ENCODE measurements at regions not wholly inside any gene's neighbourhood (a gene's known extent, or its start where the extent isn't known, plus 50 kb on each side); places are given as distances from the start of the nearest gene placed in this dataset.
A peak's percentile ranks its signal among the peaks of the same experiment; 100 is the strongest.
"Not testable (repeated sequence)": the region's sequence is repeated elsewhere in the genome, so short reads cannot be mapped to it uniquely, and the experiment has no call there.

DNA sequence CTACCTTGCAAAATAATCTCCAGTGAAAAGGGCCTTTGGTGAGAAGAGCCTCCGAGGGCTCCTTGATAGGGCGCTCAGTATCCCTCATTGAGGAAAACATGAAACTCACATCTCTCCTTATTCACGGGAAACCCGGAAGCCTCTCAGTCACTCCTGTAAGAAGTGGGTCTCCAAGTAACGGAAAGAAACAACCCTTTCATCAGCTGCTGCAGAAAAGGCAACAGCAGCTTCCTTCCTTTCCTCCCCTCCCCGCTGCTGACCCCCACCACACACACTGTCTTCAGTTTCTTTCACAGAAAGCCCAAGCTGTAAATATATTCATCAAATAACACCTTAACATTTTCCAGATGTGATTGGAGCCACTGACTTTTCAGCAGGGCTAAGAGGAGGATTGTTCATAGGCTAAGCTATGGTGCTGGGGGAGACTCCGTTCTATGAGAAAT is 81.4 kb downstream of the C9orf152 start:
- no peak for DNase-seq

DNA sequence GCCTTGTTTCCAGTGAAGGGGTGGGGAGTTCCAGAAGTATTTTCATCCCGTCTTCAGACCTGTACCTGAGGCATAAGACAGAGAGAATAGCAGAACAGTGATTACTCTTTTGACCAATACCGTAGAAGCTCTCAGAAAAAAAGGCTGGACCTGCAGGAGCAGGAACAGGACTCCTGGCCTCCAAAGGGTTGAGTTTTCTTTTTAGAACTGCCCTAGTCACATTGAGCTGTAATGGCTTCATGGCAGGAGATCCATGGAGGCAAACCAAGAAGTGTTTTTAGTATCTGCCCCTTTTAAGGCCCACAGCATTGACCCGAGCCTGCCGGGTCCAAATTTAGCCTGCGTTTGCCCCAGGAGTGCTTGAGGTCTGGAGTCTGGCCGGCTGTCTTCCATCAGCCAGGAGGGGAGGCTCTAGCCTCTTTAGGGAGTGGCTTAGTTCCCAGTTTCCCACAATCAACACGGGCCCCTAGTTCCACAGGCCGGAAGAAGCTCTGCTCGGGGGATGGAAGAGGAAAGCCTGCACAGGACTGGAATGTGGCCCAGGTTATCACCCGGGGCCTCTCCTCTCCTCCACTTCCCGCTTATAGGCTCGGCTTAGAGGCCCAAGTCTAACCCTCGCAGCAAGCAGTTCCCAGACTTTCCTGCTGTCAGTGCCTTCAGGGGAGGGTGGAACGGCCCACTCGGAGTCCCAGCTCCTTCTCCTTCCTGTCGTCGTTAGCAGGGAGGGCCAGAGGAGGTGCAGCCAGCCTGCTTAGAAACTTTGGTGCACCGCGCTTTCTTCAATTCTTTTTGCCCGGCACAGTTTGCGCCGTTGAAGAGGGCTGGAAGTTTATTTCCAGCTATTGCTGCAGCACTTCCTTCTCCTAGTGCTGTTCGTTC is 80.7 kb downstream of the C9orf152 start:
- no peak for DNase-seq

DNA sequence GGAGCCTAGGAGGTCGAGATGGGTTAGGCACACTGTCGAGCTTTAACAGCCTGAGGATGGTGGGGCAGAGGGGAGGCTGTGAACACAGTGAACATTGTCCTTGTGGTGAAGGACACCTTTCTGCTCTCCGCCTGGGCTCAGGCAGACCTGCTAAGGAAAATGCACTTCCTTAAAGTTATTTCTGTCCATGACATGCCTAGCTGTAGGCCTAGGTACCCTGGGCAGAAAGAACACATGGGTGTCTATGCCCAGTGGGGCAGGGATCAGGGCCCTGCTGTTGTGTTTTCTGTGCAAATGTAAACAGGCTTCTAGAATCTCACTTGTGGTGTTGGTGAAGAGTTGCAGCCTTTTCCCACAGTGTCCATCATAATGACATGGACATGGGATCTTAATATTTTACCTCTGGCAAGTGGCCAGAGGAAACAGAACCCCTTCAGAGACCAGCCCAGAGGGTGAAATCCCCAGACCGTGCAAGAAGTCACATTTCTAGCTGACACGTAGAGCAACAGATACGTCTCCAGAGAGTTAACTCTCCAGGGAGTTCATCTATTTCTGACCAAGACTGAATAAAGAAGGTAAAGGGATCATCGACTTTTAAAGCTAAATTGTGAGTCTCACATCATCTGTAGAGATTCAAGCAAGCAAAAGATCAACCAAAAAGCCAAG is 79.2 kb downstream of the C9orf152 start:
- DNase-seq, result no peak

DNA sequence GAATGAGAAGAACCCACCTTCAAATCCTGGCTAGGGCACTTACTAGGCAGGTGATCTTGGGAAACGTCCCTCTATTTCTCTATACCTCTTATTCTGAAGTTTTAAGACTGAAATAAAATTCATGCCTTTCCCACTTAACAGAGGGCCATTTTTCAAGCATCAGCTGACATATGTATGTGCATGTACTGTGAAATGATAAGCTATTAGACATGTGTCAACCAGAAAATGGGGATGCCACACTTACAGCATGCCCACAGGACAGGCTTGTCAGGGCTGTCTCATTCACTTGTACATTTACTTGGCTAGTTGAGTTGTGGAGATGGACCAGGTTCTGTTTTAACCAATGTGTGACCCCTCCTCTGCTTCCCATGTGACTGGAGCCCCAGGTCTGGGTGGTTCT is 78.5 kb downstream of the C9orf152 start:
- no peak for DNase-seq

DNA sequence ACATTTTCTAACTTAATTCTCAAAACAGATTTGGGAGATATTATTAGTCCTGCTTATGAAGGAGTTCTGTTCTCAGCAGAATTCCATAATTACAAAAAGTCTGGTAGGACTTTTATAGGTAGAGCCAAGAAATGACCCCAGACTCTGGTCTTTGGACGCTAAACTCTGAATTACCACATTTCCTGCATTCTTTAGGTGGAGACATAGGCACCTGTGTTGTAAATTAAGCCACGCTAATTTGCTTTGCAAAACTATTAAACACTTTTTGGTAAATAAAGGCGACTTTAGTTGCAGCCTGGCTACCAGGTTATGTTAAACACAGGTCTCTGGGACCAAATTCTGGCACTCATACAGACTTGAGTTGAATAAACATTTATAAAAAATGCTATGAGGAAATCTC is 77.7 kb downstream of the C9orf152 start:
- DNase-seq, result no peak

DNA sequence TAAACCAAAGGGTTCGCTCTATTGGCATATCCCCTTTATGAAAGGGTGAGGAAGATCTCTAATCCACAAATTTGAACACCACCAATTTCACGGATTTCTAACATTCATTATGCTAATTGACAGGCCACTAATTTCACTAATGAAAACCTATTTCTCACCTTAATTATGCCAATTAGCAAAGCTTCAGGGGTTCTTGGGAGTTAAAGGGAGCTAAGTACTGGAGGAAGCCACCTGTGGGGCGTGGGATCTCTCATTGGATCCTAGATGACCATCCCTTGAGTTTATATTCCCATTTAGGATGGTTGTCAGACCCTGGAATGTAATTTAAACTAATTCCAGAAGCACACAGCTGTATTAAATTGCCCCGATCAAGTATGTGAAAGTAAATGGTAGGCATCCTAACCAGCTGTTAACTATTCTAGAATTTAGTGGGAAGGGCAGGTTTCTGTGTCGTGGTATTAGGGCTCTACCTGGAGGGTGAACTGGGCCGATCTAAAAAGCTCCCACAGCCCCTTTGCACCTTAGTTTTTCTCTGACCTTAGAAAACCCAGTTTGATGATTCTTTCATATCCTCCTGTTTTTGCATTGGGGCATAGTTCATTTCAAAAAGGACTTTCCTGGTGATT is 77.1 kb downstream of the C9orf152 start:
- no peak for DNase-seq

DNA sequence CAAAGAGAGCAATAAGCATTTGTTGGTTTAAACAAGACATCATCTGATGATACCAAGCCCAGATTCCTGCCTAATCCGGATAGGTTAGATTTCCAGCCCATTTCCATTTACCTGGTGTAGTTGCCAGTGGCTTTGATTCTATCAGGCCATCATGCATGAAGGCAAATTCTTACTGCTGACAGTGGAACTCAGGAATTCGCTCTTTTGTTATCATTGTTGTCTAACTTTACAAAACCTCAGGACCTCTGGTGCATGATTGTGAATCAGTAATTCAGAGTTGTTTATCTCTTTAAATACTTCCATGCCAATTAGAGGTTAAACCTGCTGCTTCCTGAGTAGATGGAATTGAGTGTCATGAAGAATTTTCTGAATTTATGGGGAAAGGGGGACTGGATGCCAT is 76.5 kb downstream of the C9orf152 start:
- DNase-seq, result no peak

DNA sequence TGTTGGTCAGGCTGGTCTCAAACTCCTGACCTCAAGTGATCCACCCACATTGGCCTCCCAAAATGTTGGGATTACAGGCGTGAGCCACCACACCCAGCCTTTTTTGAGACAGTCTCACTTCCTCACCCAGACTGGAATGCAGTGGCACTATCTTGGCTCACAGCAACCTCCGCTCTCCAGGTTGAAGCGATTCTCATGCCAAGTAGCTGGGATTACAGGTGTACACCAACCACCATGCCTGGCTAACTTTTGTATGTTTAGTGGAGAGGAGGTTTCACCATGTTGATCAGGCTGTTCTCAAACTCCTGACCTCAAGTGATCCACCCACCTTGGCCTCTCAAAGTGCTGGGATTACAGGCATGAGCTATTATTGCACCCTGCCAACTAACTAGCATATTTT is 75.4 kb downstream of the C9orf152 start:
- not testable (repeated sequence) for DNase-seq

DNA sequence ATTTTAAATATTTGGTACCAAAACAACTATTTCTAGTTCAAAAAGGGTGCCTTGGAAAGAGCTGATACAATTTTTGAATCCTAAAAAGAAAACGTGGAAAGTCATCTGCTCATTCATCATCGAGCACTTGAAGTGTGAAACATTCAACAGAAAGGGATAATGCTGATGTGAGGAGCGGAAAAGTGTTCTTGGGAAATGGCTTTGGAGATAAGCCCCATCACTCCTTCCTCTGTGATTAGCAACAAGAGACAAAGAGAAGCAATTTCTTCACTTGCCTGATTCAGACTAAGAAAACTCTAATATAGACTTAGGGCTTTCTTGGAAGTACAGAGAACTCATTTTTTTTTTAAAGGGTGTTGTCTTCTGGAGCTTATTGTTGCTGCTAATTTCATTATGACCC is 74.9 kb downstream of the C9orf152 start:
- DNase-seq, result no peak

DNA sequence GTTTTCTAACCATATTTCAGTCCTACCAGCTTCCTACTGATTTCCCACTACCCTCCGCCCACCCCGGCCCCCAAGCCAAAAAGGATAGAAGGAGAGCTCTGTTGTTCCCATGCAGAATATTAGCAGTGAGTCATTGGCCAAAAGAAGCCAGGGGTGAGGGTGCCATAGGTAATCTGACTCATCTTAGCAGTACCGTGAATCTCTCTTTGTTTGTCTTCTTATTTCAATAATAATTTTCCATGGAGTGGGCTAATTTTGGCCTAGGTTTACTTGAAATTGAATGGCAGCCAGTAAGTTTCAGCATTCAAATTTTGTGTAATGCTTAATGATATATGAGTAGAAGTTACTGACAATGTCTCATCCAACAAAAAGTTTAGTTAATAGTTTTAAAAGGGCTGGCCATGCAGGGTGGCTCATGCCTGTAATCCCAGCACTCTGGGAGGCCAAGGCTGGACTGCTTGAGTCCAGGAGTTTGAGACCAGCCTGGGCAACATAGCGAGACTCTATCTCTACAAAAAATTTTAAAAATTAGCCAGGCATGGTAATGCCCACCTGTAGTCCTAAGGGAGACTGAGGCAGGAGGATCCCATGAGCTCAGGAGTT is 74.2 kb downstream of the C9orf152 start:
- no peak for DNase-seq

DNA sequence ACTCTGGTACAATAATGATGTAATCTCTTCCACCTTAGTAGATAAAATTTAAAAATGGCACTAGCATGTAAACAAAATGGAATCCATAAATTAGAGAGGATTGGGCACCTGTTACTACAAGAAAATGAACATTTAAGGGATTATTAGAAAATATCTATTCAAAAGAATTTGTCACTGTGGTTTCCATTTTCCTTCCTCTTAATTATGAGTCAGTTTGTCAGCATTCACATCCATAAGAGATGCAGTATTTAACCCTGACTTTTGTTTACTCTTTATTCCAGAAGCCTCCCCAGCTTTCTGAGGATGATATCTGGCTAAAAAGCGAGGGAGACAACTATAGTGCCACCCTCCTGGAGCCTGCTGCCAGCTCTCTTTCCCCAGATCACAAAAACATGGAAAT is 72.1 kb downstream of the C9orf152 start:
- DNase-seq, result no peak

DNA sequence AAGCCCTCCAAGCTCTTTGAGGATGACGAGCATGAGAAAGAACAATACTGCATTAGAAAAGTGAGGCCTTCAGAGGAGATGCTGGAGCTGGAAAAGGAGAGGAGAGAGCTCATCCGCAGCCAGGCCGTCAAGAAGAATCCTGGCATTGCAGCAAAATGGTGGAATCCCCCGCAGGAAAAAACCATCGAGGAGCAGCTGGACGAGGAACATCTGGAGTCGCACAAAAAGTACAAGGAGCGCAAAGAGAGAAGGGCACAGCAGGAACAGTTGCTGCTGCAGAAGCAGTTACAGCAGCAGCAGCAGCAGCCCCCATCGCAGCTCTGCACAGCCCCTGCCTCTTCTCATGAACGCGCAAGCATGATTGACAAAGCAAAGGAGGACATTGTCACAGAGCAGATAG is 71.2 kb downstream of the C9orf152 start:
- DNase-seq, result no peak

DNA sequence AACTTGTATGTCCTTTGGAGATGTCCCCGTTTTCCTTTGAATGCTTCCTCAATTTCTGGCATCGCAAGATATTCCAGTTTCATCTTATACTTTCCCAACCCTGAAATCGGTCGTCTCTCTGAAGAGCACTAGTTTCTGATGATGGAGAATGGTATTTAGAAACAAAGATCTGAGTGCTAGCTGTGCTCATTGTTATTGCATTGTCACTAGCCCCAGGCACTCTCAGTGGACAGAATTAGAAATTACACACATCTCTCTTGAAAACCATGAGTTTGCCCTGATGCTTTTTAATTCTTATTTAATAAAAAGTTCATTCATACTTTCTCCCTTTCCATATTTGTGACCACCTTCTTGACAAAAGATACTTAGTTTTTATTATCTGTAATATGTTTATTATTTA is 67.7 kb downstream of the C9orf152 start:
- DNase-seq, result no peak

DNA sequence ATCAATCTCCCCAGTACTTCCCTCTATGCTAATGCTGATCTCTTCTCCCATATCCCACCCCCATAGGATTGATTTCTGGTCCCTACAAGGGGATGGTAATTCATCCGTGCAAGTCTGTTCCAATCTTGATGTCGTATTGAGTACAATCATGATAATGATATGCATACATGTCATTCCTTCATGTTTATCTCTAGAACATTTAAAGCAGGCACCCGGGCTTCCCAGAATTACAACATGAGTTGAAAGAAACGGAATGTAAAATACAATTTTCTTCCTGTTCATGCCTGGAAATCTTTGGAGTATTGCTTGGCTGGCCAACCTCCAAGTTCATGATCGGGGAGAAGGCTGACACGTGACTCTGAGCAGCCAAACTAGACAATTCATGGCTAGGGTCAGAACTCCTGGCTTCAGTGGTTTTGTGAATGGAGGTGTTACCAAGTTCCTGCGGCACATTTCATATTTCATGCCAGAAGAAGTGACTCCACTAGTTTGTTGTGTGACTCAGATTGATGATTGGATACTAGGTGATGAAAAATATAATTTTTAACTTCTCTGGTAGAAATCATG is 66.6 kb downstream of the C9orf152 start:
- DNase-seq, result no peak

DNA sequence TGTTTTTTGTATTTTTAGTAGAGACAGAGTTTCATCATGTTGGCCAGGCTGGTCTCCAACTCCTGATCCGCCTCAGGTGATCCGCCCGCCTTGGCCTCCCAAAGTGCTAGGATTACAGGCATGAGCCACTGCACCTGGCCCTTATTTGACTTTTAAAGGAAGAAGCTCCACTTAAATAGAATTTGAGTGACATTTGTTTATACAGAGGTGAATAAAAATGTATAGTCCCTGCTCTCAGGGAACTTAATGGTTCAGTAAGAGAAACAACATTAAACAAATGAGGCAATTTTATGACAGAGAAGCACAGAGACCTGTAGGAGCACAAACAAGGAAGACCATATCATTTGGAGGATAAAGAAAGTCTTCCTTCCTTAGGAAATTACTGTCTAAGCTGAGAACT is 65.7 kb downstream of the C9orf152 start:
- DNase-seq, result no peak

DNA sequence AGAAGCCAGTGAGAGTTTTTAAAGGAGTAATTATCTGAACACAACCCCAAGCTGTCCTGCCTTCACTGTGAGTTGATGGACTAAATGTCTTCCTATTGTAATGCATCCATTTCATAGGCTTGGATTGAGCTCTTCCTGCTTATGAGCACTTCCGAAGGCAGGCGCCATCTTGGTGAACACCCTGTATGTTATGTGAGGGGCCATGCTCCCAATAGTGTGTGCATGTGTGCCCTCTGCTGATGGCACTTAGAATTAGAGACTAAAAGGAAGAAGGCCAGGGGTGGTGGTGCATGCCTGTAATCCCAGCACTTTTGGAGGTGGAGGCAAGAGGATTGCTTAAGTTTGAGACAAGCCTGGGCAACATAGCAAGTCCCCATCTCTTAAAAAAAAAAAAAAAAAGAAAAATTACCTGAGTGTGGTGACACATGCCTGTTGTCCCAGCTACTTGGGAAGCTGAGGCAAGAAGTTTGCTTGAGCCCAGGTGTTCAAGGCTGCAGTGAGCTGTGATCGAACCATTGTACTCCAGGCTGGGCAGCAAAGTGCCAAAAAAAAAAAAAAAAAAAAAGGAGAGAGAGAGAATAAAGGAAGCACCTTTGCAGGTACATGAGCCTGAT is 65.0 kb downstream of the C9orf152 start:
- DNase-seq, result no peak

DNA sequence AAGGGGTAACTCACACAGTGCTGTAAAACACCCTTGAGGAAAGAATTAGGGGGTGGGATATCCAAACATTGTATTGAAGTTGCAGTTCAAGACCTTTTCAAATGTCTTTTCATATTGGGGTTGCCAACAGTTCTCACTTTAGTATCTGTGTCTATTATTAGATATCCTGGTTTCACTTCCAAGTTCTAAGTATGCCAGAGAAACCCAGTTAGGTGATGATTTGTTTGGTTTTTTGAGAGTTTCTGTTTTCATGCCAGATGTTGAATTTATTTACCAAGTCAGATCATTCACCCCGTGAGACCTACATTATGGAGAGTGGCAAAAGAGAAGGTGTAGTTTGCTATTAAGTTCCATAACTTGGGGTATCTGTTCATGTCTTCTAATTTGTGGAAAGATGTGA is 64.5 kb downstream of the C9orf152 start:
- no peak for DNase-seq

DNA sequence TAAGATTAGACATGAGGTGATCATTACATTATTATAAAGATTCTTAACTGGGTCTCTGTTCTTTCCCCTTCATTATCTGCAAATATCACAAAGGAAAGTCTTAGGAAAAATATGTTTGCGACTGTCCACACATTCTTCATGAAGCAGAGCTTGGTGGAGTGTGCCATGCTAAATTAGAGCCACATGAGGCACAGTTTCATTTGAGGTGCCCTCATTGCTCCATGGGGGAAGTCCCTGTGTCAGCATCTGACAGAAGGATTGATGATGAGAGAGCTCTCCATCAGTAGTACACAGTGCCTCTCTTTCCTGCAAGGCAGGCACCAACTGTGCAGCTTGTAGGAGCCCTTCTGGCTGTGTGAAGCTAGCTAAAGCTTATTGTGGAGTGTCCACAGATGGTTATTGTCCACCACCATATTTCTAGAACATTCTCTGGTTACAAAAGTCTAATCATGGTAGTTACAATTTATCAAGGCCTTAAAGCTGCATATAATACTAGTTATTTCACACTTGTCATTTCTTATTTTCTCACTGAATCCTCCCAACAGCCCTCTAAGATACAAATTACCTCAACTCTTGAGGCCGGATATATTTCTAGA is 63.9 kb downstream of the C9orf152 start:
- peak; percentile 34 for DNase-seq

DNA sequence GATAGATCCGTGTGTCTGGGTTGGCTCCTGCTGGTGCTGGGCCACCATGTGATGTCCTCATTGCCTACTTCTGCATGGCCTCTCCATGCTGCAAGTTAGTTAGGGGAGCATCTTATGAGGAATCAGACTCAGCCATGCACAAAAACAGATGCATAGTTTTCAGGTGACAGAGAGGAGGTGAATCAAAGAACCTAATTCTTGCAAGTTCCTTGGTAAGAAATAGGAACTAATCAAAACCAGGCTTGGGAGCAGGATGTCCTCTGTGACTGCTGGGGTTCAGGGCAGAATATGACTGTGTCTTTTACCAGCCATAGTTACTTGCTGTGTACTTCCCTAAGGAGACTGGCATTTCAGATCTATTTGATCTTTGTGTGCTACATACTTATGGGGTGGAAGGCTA is 61.6 kb downstream of the C9orf152 start:
- no peak for DNase-seq

DNA sequence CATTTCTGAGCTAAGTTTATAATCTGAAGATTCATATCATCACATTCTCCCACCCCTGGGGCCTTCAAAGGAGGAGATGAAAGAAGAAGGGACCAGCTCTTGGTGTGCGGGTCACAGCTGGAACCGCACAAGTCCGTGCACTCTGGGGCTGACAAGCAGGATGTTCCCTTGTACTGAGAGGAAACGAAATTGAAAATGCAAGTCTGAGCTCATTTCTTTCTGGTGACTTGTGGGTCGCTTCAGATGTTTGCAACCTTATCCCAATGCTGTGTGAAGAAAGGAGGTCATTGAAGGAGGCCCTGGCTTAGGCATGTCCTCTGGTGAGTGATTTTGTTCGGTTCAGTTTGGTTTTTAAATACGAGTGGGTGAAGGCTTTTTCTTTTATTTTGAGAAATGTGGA is 59.6 kb downstream of the C9orf152 start:
- peak; percentile 50 for DNase-seq

DNA sequence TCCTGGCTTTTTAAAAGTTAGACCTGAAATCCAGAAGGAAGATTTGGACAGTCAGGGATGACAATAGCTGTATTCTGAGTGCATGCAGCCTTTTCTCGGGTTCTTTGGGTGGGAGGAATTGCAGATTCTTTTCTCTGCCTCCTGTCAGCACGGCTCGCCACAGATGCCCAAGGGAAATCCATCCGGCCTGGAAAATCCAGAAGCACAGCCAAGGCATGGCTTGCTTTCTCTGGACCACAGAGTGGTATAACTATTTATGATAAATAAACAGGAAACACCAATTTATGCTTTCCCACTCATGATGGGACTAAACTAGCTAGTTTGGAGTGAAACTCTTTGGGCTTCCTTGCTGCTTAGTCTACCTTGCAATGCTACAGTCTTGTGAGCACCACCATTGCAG is 59.1 kb downstream of the C9orf152 start:
- DNase-seq, result no peak

All from CD4-positive, alpha-beta T cell treated with Interleukin-4 for 4 hours (primary cell).